ENCODE measurements at regions not wholly inside any gene's neighbourhood (a gene's known extent, or its start where the extent isn't known, plus 50 kb on each side); places are given as distances from the start of the nearest gene placed in this dataset.

DNA sequence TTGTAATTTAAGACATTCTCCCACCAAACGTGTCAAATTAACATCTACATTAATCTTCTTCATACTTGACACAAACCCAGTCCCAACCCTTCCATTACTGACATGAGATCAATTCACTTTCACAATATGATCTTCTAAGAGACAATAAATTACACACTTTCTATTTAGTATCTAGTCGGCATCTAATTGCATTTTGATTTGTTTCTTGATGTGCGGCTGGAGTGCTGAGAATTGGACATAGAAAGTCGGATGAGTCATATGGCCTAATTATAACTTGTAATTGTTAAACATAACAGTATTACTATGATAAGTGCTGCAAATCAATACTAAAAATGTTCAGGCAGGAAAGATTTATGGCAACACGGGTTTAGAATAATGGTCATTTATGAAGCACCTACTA is 78.4 kb upstream of the RORA start:
- H3K9me3 ChIP-seq, result no peaks in the 10 kb centered on the region
- 54 to 58% methylated on average over 5 of the region's 5 CpGs for WGBS, 2 donors
- no peak for ATAC-seq

DNA sequence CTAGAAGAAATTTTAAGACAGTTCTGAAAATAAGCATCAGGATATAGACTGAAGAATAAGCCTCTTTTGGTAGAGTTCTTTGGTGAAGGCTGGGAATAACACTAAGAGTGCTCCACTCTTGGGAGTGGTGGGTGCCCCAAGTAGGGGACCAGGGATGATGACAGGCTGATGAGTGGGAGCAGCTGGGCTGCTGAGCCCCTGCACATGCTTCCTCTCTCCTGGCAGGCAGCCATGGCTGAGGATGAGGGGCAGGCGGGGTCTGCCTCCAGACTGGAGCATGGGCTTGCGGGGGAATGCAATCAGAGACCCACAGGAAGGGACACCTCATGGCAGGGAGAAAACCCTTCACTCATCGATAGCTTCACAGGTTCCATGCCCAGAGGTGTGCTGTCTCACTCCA is 72.6 kb upstream of the RORA start:
- TF ChIP-seq POLR2A (IDR thresholded peaks at IDR 0.05) (no peak), CTCF (IDR thresholded peaks at IDR 0.05) (no peak)
- intact Hi-C loops (cut with DNase I), result no loop called here
- H3K4me3 ChIP-seq, result no peak overlapping the region
- H3K4me1 ChIP-seq, result no peaks in the 10 kb centered on the region
- H3K27me3 ChIP-seq, result no peaks in the 10 kb centered on the region
- no peaks in the 10 kb centered on the region for H3K9me3 ChIP-seq
- DNase-seq (no peak), ATAC-seq (no peak)
- no peak overlapping the region for H3K27ac ChIP-seq
- 78 to 81% methylated on average over 3 of the region's 3 CpGs for WGBS, 2 donors
- H3K36me3 ChIP-seq (replicated peaks in 1 of 2; ENCODE audit: insufficient read depth in 1 of 2, low read depth in 2 of 2), result no peaks in the 10 kb centered on the region

More for the DNA sequence above, 78.4 kb upstream of the RORA start:
- Histone ChIP-seq H3K36me3 (replicated peaks in 1 of 2; ENCODE audit: insufficient read depth in 1 of 2, low read depth in 2 of 2) (no peaks in the 10 kb centered on the region), H3K27me3 (no peaks in the 10 kb centered on the region), H3K27ac (no peak overlapping the region), H3K4me3 (no peak overlapping the region), H3K4me1 (no peaks in the 10 kb centered on the region)
- intact Hi-C loops (cut with DNase I), result no loop called here
- TF ChIP-seq CTCF (IDR thresholded peaks at IDR 0.05) (no peak), POLR2A (IDR thresholded peaks at IDR 0.05) (no peak)
- DNase-seq, result no peak

GRCh38 chr15:61299075-61299763 is 70.1 kb upstream of the RORA start:
- H3K36me3 ChIP-seq (replicated peaks in 1 of 2; ENCODE audit: insufficient read depth in 1 of 2, low read depth in 2 of 2), result no peaks in the 10 kb centered on the region
- intact Hi-C loops (cut with DNase I), result no loop called here
- DNase-seq (peak in 2 of 4 donors; percentile 4 to 13), ATAC-seq (no peak)
- no peak overlapping the region for H3K27ac ChIP-seq
- no peaks in the 10 kb centered on the region for H3K4me1 ChIP-seq
- H3K27me3 ChIP-seq, result no peaks in the 10 kb centered on the region
- H3K4me3 ChIP-seq, result no peak overlapping the region
- 51 to 66% methylated on average over 4 of the region's 4 CpGs for WGBS, 2 donors
- H3K9me3 ChIP-seq, result no peaks in the 10 kb centered on the region
- no peak for TF ChIP-seq CTCF (IDR thresholded peaks at IDR 0.05)
- no peak for TF ChIP-seq POLR2A (IDR thresholded peaks at IDR 0.05)

- H3K4me3 ChIP-seq, result no peak overlapping the region
- no peaks in the 10 kb centered on the region for H3K36me3 ChIP-seq (replicated peaks in 1 of 2; ENCODE audit: insufficient read depth in 1 of 2, low read depth in 2 of 2)
- no peaks in the 10 kb centered on the region for H3K4me1 ChIP-seq
- no peak for ATAC-seq
- no peaks in the 10 kb centered on the region for H3K27me3 ChIP-seq
- H3K9me3 ChIP-seq, result no peaks in the 10 kb centered on the region
- no peak for DNase-seq
- no peak overlapping the region for H3K27ac ChIP-seq
- TF ChIP-seq POLR2A (IDR thresholded peaks at IDR 0.05) (no peak), CTCF (IDR thresholded peaks at IDR 0.05) (no peak)
- intact Hi-C loops (cut with DNase I), result no loop called here
- 59 to 68% methylated on average over 3 of the region's 3 CpGs for WGBS, 2 donors
Measured at GRCh38 chr15:61295239-61295638, 66.1 kb upstream of the RORA start.

DNA sequence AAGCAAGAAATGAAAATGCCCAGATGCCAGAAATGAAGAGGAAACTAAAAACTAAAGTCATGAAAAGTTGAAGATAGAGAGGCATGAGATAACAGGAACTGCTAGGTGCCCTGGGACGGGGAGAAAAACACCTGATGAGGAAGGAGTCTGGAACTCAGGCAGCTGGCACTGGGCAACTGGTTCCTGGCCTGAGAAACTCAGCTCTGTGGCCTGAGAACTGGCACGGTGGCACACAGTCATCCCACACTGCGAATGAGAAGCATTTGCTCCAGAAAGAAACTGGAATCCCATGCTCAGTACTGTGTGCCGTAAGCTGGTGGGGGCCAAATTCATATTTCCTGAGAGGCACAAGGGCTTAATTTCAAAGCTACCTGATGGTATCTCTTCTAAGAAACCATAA is 53.6 kb upstream of the RORA start:
- no peaks in the 10 kb centered on the region for H3K36me3 ChIP-seq (replicated peaks in 1 of 2; ENCODE audit: insufficient read depth in 1 of 2, low read depth in 2 of 2)

More for the DNA sequence above, 53.6 kb upstream of the RORA start:
- Histone ChIP-seq H3K4me1 (no peaks in the 10 kb centered on the region), H3K9me3 (peaks cover 0 to 3% (median 0%) of the 10 kb centered on the region in 3 donors), H3K27ac (no peak overlapping the region), H3K4me3 (no peak overlapping the region), H3K27me3 (no peaks in the 10 kb centered on the region)
- WGBS, 2 donors, result 62 to 68% methylated on average over 4 of the region's 4 CpGs
- intact Hi-C loops (cut with DNase I), result no loop called here
- no peak for ATAC-seq
- TF ChIP-seq CTCF (IDR thresholded peaks at IDR 0.05) (no peak), POLR2A (IDR thresholded peaks at IDR 0.05) (no peak)
- no peak for DNase-seq

All from body of pancreas (tissue), 4 donors.